GM06990 (cell line): ENCODE measurements at regions not wholly inside any gene's neighbourhood (a gene's known extent, or its start where the extent isn't known, plus 50 kb on each side); places are given as distances from the start of the nearest gene placed in this dataset.

ENCODE experiments used
- DNase-seq: peaks from one replicate; pipeline ENCODE4 v3.0.0-alpha.2; 2011; ENCODE audit not compliant: insufficient read length; ENCODE audit errors: extremely low read depth
- H3K27me3 ChIP-seq: replicated peaks from 2 replicates; pipeline ENCODE4 v1.6.0; 2011; ENCODE audit warnings: low read length; ENCODE audit not compliant: control insufficient read depth, insufficient read depth
- H3K36me3 ChIP-seq: 2 replicates; pipeline ENCODE4 v1.5.1; 2011; ENCODE audit warnings: low read length; ENCODE audit not compliant: control insufficient read depth, insufficient read depth
- H3K4me3 ChIP-seq: replicated peaks from 2 replicates; pipeline ENCODE4 v1.5.1; 2011; ENCODE audit warnings: low read depth, mild to moderate bottlenecking, control low read depth, low read length
- TF ChIP-seq, protein P1 (sequence below): IDR thresholded peaks from 2 replicates; pipeline ENCODE4 v1.5.1; 2011; ENCODE audit warnings: low read length, control low read depth, mild to moderate bottlenecking, inconsistent platforms; ENCODE audit not compliant: insufficient read depth, poor library complexity, severe bottlenecking

DNA sequence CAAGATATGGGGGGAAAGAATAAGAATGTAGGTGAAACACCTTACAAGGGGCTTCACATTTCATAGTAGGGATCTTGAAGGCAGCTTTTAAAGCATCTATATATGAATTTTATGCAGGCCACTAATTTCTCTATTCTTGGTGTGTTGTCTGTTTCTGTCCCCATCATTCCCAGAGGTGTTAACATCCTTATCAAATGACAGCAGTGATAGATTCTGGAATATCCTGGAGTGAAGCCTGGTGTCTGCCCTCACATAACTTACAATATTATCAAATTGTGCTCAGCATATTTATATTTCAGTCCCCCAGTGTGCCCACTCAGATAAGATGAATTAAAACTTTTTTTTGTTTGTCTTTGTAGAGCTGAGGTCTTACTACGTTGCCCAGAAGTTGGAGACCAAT lies 486.2 kb downstream of the EPHA4 start:
- H3K4me3 ChIP-seq, result no peak overlapping the region
- H3K36me3 ChIP-seq, result no peaks in the 10 kb centered on the region
- TF ChIP-seq, protein P1, sequence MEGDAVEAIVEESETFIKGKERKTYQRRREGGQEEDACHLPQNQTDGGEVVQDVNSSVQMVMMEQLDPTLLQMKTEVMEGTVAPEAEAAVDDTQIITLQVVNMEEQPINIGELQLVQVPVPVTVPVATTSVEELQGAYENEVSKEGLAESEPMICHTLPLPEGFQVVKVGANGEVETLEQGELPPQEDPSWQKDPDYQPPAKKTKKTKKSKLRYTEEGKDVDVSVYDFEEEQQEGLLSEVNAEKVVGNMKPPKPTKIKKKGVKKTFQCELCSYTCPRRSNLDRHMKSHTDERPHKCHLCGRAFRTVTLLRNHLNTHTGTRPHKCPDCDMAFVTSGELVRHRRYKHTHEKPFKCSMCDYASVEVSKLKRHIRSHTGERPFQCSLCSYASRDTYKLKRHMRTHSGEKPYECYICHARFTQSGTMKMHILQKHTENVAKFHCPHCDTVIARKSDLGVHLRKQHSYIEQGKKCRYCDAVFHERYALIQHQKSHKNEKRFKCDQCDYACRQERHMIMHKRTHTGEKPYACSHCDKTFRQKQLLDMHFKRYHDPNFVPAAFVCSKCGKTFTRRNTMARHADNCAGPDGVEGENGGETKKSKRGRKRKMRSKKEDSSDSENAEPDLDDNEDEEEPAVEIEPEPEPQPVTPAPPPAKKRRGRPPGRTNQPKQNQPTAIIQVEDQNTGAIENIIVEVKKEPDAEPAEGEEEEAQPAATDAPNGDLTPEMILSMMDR, result no peak
- H3K27me3 ChIP-seq, result no peaks in the 10 kb centered on the region
- no peak for DNase-seq

DNA sequence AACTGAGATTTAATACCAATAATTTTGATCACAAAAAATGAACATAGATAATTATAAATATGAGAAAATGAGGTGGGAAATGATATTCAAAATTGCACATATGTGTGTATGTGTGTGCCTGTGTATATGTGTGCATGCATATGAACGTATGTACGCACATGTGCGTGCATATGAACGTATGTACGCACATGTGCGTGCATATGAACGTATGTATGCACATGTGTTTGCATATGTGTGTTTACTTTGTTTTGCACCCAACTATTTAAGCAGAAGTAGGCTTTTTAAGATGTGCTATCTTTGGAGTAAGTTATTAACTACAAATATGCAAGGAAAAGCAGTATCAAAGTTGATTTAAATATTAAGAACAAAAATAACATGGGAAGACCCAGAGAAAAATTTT lies 484.3 kb downstream of the EPHA4 start:
- no peaks in the 10 kb centered on the region for H3K36me3 ChIP-seq
- TF ChIP-seq, protein P1, result no peak

DNA sequence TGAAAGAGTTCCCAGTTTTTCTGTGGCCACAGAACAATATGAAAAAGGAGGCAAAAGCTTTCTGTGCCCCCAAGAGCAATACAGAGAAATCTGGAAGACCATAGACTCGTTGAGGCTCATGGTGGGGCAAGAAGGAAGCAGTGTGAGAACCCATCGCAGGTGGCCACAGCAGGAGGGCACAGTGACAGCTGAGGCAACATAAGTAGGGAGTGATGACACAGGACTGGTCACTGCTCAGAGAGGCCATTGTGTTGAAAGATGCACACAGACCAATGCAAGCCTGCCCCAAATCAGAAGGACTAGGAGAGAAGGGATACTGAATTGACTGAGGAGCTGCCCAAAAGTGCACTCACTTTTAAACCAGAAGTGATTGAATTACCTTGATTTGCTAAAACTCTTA lies 483.6 kb downstream of the EPHA4 start:
- Histone ChIP-seq H3K36me3 (no peaks in the 10 kb centered on the region), H3K27me3 (no peaks in the 10 kb centered on the region), H3K4me3 (no peak overlapping the region)
- TF ChIP-seq, protein P1, result no peak
- no peak for DNase-seq

More for the DNA sequence above, 484.3 kb downstream of the EPHA4 start:
- Histone ChIP-seq H3K4me3 (no peak overlapping the region), H3K27me3 (no peaks in the 10 kb centered on the region)
- DNase-seq, result no peak

DNA sequence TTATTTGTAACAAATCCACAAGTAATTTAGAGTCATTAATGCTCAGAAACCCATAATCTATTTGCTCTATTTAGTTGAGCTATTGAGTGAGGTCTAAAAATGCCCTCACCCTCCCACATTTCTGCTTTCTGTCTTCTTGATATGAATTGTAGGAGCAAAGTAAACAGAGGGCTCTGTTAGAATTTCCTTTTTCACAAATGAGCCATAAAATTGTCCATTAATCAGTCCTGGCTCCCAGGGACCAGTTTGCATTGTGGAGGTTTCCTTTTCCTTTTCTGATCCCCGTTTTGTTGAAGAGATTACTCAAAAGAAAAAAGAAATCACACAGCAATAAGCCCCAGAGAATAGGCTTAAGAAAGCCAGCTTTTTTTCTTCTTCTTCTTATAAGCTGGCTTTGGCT lies 476.7 kb downstream of the EPHA4 start:
- Histone ChIP-seq H3K27me3 (no peaks in the 10 kb centered on the region), H3K36me3 (no peaks in the 10 kb centered on the region), H3K4me3 (no peak overlapping the region)
- DNase-seq, result no peak
- TF ChIP-seq, protein P1, result no peak

DNA sequence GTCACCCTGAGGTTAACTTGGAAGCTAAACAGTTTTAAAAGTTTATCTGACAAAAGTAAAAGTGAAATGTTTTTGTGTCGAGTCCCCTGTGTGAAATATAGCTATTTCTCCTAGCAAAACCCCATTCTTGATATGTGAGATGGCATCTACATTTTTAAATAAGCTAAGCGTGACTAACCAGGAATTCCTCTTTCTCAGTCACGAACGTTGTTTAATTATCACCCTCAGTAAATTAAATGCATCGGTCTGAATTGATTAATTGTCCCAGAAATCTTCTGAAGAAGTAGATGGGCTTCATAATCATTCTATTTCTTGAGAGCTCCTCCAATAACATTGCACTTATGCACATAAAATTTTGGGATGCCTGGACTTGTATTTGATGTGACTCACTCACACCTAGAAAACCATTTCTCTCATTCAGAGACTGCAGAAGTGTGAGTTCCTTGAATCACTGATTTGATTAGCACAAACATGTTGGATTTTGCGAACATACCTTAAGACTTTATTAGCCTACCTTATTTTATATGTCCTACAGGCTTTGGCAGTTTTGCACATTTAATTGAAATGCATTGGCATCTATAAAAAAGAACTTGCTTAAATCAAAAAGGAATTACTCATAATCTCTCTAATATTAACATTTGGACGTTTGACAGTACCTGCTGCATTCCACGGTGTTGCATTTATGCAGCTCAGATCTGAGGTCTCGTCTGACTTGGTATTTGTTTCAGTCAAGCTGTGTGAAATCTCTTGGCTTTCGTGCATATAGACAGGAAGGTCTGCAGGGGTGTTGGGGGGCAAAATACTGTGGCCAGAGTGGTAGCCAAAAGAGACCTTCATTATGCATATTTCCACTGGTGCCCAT lies 475.2 kb downstream of the EPHA4 start:
- Histone ChIP-seq H3K36me3 (no peaks in the 10 kb centered on the region), H3K4me3 (no peak overlapping the region), H3K27me3 (no peaks in the 10 kb centered on the region)
- no peak for DNase-seq
- TF ChIP-seq, protein P1, result no peak
